ENCODE measurements at regions not wholly inside any gene's neighbourhood (a gene's known extent, or its start where the extent isn't known, plus 50 kb on each side); places are given as distances from the start of the nearest gene placed in this dataset.

DNA sequence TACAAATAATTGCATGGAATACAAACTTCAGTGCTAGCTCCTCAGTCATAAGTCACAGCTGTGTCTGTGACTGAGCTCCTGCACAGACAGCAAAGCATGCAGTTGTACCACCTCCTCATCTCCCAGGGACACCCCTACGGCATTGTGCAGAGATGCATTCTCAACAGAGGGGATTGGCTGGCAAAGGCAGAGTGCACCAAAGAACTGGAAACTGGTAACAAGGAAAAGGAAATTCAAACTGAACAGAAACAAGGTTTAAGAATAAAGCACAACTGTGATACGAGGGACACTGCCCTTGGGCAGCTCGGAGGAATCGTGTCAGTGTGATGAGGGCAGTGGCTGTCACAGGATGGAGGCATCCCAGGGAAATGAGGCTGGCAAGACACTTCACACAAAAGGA, 126.1 kb upstream of the SOX1 start:
- TF ChIP-seq POLR2A (IDR thresholded peaks at IDR 0.05) (no peak), EP300 (IDR thresholded peaks at IDR 0.05) (no peak), POLR2AphosphoS5 (IDR thresholded peaks at IDR 0.05) (no peak)
- TF ChIP-seq, protein P1, sequence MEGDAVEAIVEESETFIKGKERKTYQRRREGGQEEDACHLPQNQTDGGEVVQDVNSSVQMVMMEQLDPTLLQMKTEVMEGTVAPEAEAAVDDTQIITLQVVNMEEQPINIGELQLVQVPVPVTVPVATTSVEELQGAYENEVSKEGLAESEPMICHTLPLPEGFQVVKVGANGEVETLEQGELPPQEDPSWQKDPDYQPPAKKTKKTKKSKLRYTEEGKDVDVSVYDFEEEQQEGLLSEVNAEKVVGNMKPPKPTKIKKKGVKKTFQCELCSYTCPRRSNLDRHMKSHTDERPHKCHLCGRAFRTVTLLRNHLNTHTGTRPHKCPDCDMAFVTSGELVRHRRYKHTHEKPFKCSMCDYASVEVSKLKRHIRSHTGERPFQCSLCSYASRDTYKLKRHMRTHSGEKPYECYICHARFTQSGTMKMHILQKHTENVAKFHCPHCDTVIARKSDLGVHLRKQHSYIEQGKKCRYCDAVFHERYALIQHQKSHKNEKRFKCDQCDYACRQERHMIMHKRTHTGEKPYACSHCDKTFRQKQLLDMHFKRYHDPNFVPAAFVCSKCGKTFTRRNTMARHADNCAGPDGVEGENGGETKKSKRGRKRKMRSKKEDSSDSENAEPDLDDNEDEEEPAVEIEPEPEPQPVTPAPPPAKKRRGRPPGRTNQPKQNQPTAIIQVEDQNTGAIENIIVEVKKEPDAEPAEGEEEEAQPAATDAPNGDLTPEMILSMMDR (IDR thresholded peaks at IDR 0.05): no peak
- Histone ChIP-seq H3K27me3 (peaks cover 7% of the 10 kb centered on the region), H3K4me3 (no peak overlapping the region), H3K9me3 (no peaks in the 10 kb centered on the region), H3K4me1 (peaks cover 0 to 27% (median 4%) of the 10 kb centered on the region in 3 donors), H3K27ac (no peak overlapping the region), H3K36me3 (no peaks in the 10 kb centered on the region)
- ATAC-seq: no peak
- 69 to 70% methylated on average over 3 to 4 of the region's 4 CpGs for WGBS, 2 donors (ENCODE audit: low coverage in 1 of 2)

GRCh38 chr13:111941845-111942447, 125.0 kb upstream of the SOX1 start:
- Histone ChIP-seq H3K9me3 (no peaks in the 10 kb centered on the region), H3K4me1 (peaks cover 0 to 25% (median 4%) of the 10 kb centered on the region in 3 donors), H3K4me3 (no peak overlapping the region), H3K27me3 (peaks cover 18% of the 10 kb centered on the region), H3K36me3 (no peaks in the 10 kb centered on the region), H3K27ac (no peak overlapping the region)
- no peak for ATAC-seq
- WGBS, 2 donors (ENCODE audit: low coverage in 1 of 2): 56 to 84% methylated on average over 4 to 8 of the region's 8 CpGs
- TF ChIP-seq EP300 (IDR thresholded peaks at IDR 0.05) (no peak), POLR2A (IDR thresholded peaks at IDR 0.05) (no peak), POLR2AphosphoS5 (IDR thresholded peaks at IDR 0.05) (no peak)
- TF ChIP-seq, protein P1 (IDR thresholded peaks at IDR 0.05): no peak

GRCh38 chr13:111943229-111943795, 123.6 kb upstream of the SOX1 start:
- no peak for TF ChIP-seq EP300 (IDR thresholded peaks at IDR 0.05)
- TF ChIP-seq, protein P1 (IDR thresholded peaks at IDR 0.05): no peak
- no peak for TF ChIP-seq POLR2A (IDR thresholded peaks at IDR 0.05)
- H3K27me3 ChIP-seq: peaks cover 21% of the 10 kb centered on the region
- H3K36me3 ChIP-seq: no peaks in the 10 kb centered on the region
- H3K4me1 ChIP-seq: peaks cover 0 to 12% (median 4%) of the 10 kb centered on the region in 3 donors
- ATAC-seq: no peak
- no peak overlapping the region for H3K4me3 ChIP-seq
- H3K9me3 ChIP-seq: no peaks in the 10 kb centered on the region
- no peak overlapping the region for H3K27ac ChIP-seq
- 71 to 79% methylated on average over 3 to 9 of the region's 18 CpGs for WGBS, 2 donors (ENCODE audit: low coverage in 1 of 2)

DNA sequence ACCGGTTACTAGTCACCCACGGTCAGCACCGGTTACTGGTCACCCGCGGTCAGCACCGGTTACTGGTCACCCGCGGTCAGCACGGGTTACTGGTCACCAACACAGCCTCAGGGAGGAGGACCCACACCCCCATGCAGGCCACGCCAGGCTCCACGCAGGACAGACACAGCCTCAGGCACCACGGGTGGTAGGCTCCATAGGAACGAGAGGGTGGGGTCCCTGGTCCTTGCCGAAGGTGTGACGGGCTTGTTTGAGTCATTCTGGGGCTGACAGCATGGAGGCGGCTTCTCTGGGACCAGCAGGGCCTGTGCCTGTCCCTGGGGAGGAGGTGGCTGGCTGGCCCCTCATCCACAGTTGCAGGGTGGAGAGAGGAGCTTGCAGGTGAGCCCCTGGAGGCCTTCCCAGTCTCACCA, 122.8 kb upstream of the SOX1 start:
- ATAC-seq: peak; percentile 13

More for the DNA sequence above, 122.8 kb upstream of the SOX1 start:
- Histone ChIP-seq H3K27me3 (peaks cover 23% of the 10 kb centered on the region), H3K4me3 (no peak overlapping the region), H3K36me3 (no peaks in the 10 kb centered on the region), H3K4me1 (peaks cover 0 to 3% (median 0%) of the 10 kb centered on the region in 3 donors), H3K27ac (no peak overlapping the region), H3K9me3 (no peaks in the 10 kb centered on the region)
- 60 to 75% methylated on average over 1 to 8 of the region's 16 CpGs for WGBS, 2 donors (ENCODE audit: low coverage in 1 of 2)
- TF ChIP-seq POLR2A (IDR thresholded peaks at IDR 0.05) (no peak), EP300 (IDR thresholded peaks at IDR 0.05) (no peak), POLR2AphosphoS5 (IDR thresholded peaks at IDR 0.05) (no peak)
- TF ChIP-seq, protein P1 (IDR thresholded peaks at IDR 0.05): no peak

All from gastroesophageal sphincter (tissue), 4 donors.